Neural progenitor cell (in vitro differentiated cells): ENCODE measurements at regions not wholly inside any gene's neighbourhood (a gene's known extent, or its start where the extent isn't known, plus 50 kb on each side); places are given as distances from the start of the nearest gene placed in this dataset.

ENCODE experiments used
- DNase-seq: peaks from one replicate; pipeline ENCODE4 v3.0.0-alpha.2; 2016; ENCODE audit warnings: low spot score
- H2AFZ ChIP-seq: fragments of 200-600 bp; sonication (generic); replicated peaks from 2 replicates; pipeline ENCODE4 v1.6.1; 2016; ENCODE audit warnings: antibody characterized with exemption
- H3F3A ChIP-seq: fragments of 200-600 bp; sonication (generic); 2 replicates; pipeline ENCODE4 v1.6.1; 2016; ENCODE audit warnings: antibody characterized with exemption, low read depth
- H3K27ac ChIP-seq: fragments of 200-600 bp; sonication (generic); 2 replicates; pipeline ENCODE4 v1.5.1; 2016; ENCODE audit warnings: mild to moderate bottlenecking
- H3K27me3 ChIP-seq: fragments of 200-600 bp; sonication (generic); 2 replicates; pipeline ENCODE4 v1.6.1; 2016; ENCODE audit warnings: mild to moderate bottlenecking, moderate library complexity
- H3K36me3 ChIP-seq: fragments of 200-600 bp; sonication (generic); 2 replicates; pipeline ENCODE4 v1.5.1; 2016
- H3K4me1 ChIP-seq: fragments of 200-600 bp; sonication (generic); 2 replicates; pipeline ENCODE4 v1.6.1; 2016; ENCODE audit warnings: mixed run types
- H3K4me2 ChIP-seq: fragments of 200-600 bp; sonication (generic); 2 replicates; pipeline ENCODE4 v1.6.1; 2016
- H3K4me3 ChIP-seq: fragments of 200-600 bp; sonication (generic); 2 replicates; pipeline ENCODE4 v1.5.1; 2016
- H3K79me2 ChIP-seq: fragments of 200-600 bp; sonication (generic); 2 replicates; pipeline ENCODE4 v1.6.1; 2016; ENCODE audit warnings: low read depth
- H3K9ac ChIP-seq: fragments of 200-600 bp; sonication (generic); 2 replicates; pipeline ENCODE4 v1.6.1; 2016
- H3K9me3 ChIP-seq: fragments of 200-600 bp; sonication (generic); 2 replicates; pipeline ENCODE4 v1.5.1; 2016; ENCODE audit warnings: low read depth
- H4K20me1 ChIP-seq: fragments of 200-600 bp; sonication (generic); 2 replicates; pipeline ENCODE4 v1.6.1; 2016; ENCODE audit warnings: low read depth
- H3K27ac Mint-ChIP-seq: 3 replicates; pipeline ENCODE4 v1.8.0; 2021; ENCODE audit warnings: mixed read lengths
- H3K27me3 Mint-ChIP-seq: 2 replicates; pipeline ENCODE4 v1.8.0; 2022; ENCODE audit warnings: low read depth, mild to moderate bottlenecking, inconsistent platforms, moderate library complexity, mixed read lengths; ENCODE audit not compliant: insufficient read depth
- H3K36me3 Mint-ChIP-seq: 3 replicates; pipeline ENCODE4 v1.8.0; 2021; ENCODE audit warnings: mixed read lengths
- H3K4me1 Mint-ChIP-seq: 3 replicates; pipeline ENCODE4 v1.8.0; 2021; ENCODE audit warnings: mixed read lengths
- H3K4me3 Mint-ChIP-seq: 3 replicates; pipeline ENCODE4 v1.8.0; 2021; ENCODE audit warnings: mild to moderate bottlenecking, moderate library complexity, mixed read lengths
- H3K9me3 Mint-ChIP-seq: 3 replicates; pipeline ENCODE4 v1.8.0; 2020; ENCODE audit warnings: mixed read lengths
- EZH2 ChIP-seq: fragments of 200-600 bp; sonication (generic); IDR thresholded peaks from 2 replicates; pipeline ENCODE4 v1.6.1; 2017; ENCODE audit warnings: antibody characterized with exemption, mild to moderate bottlenecking, moderate library complexity
- EZH2phosphoT487 ChIP-seq: fragments of 200-600 bp; sonication (generic); IDR thresholded peaks from 2 replicates; pipeline ENCODE4 v1.6.1; 2017; ENCODE audit warnings: antibody characterized with exemption
- TF ChIP-seq, protein P1 (sequence below): fragments of 200-600 bp; sonication (generic); IDR thresholded peaks from 2 replicates; pipeline ENCODE4 v1.5.1; 2017; ENCODE audit warnings: antibody characterized with exemption, mild to moderate bottlenecking

DNA sequence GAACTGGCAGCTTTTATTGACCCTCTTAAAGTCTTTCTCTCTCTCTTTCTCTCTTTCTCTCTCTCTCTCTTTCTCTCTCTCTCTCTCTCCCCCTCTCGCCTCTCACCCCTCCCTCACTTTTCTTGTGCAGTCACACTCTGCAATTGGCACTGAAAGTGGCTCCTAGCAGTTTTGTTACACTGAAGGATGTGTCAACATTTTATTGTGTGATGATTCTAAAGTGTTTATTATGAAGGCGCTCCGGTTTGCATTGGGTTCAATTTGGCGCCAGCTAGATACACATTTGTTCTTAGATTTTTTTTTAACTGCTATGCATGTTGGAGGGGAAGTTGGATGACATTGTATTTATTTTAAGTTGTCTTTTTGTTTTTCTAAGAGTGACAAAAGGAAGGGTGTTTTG, 64.0 kb upstream of the CHRM3 start:
- no peaks in the 10 kb centered on the region for H3F3A ChIP-seq
- no peak for TF ChIP-seq EZH2phosphoT487
- TF ChIP-seq EZH2, result no peak
- TF ChIP-seq, protein P1, sequence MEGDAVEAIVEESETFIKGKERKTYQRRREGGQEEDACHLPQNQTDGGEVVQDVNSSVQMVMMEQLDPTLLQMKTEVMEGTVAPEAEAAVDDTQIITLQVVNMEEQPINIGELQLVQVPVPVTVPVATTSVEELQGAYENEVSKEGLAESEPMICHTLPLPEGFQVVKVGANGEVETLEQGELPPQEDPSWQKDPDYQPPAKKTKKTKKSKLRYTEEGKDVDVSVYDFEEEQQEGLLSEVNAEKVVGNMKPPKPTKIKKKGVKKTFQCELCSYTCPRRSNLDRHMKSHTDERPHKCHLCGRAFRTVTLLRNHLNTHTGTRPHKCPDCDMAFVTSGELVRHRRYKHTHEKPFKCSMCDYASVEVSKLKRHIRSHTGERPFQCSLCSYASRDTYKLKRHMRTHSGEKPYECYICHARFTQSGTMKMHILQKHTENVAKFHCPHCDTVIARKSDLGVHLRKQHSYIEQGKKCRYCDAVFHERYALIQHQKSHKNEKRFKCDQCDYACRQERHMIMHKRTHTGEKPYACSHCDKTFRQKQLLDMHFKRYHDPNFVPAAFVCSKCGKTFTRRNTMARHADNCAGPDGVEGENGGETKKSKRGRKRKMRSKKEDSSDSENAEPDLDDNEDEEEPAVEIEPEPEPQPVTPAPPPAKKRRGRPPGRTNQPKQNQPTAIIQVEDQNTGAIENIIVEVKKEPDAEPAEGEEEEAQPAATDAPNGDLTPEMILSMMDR, result no peak
- Mint-ChIP-seq H3K27ac (no peak overlapping the region), H3K9me3 (no peaks in the 10 kb centered on the region), H3K36me3 (no peaks in the 10 kb centered on the region), H3K4me3 (no peak overlapping the region), H3K4me1 (no peaks in the 10 kb centered on the region), H3K27me3 (no peaks in the 10 kb centered on the region)
- H3K9ac ChIP-seq, result no peak overlapping the region
- H3K4me3 ChIP-seq, result no peak overlapping the region
- H3K27me3 ChIP-seq, result no peaks in the 10 kb centered on the region
- H3K4me2 ChIP-seq, result no peak overlapping the region
- H3K79me2 ChIP-seq, result no peaks in the 10 kb centered on the region
- no peaks in the 10 kb centered on the region for H3K36me3 ChIP-seq
- DNase-seq, result no peak
- H3K9me3 ChIP-seq, result no peaks in the 10 kb centered on the region
- no peaks in the 10 kb centered on the region for H3K4me1 ChIP-seq
- no peak overlapping the region for H3K27ac ChIP-seq
- H2AFZ ChIP-seq, result no peak overlapping the region
- H4K20me1 ChIP-seq, result no peaks in the 10 kb centered on the region

DNA sequence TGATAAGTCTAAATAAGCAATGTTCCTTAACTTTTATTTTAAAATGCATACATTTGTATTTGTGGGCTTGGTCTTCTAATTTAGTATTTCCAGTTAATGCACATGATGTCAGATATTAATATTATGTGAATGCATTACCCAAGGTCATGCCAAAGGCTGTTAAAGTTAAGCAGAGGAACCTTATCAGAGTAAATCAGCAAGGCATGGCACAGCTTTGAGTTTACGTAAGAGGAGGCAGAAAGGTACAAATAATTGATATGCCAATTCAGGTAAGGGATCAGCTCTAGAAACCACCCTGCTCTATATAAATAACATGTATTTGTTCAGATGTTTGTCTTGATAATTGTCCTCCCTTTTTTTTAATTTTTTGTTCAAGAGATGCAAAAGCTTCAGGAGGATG, 64.5 kb upstream of the CHRM3 start:
- Mint-ChIP-seq H3K27ac (no peak overlapping the region), H3K4me3 (no peak overlapping the region), H3K4me1 (no peaks in the 10 kb centered on the region), H3K9me3 (no peaks in the 10 kb centered on the region), H3K36me3 (no peaks in the 10 kb centered on the region), H3K27me3 (no peaks in the 10 kb centered on the region)
- H3K27me3 ChIP-seq, result no peaks in the 10 kb centered on the region
- H3K79me2 ChIP-seq, result no peaks in the 10 kb centered on the region
- no peaks in the 10 kb centered on the region for H4K20me1 ChIP-seq
- H2AFZ ChIP-seq, result no peak overlapping the region
- no peaks in the 10 kb centered on the region for H3K4me1 ChIP-seq
- no peak overlapping the region for H3K4me3 ChIP-seq
- no peak for DNase-seq
- TF ChIP-seq EZH2phosphoT487, result no peak
- TF ChIP-seq, protein P1, result no peak
- TF ChIP-seq EZH2, result no peak
- H3K36me3 ChIP-seq, result no peaks in the 10 kb centered on the region
- no peak overlapping the region for H3K4me2 ChIP-seq
- H3K9ac ChIP-seq, result no peak overlapping the region
- no peaks in the 10 kb centered on the region for H3F3A ChIP-seq
- H3K9me3 ChIP-seq, result no peaks in the 10 kb centered on the region
- no peak overlapping the region for H3K27ac ChIP-seq

DNA sequence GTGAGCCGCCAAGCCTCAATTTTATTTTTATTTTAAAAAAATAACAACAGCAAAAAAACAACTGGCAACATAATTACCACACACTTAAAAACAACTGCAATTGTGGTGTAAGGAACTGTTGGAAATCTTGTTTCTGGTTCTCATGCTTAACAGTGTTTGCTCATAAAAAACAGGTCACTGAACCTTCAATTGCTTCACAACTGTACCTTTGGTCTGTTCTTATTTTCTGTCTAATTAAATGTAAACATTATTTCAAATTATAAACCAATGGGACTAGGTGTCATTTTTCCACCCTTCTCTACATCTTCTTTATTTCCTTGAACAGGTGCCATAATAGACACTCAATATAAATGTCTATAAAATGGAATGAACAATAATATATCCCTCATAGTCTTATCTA, 68.4 kb upstream of the CHRM3 start:
- no peak overlapping the region for H3K4me3 ChIP-seq
- no peak overlapping the region for H3K9ac ChIP-seq
- H2AFZ ChIP-seq, result no peak overlapping the region
- no peaks in the 10 kb centered on the region for H4K20me1 ChIP-seq
- TF ChIP-seq, protein P1, result no peak
- no peak for TF ChIP-seq EZH2
- no peak for TF ChIP-seq EZH2phosphoT487
- Mint-ChIP-seq H3K36me3 (no peaks in the 10 kb centered on the region), H3K4me1 (no peaks in the 10 kb centered on the region), H3K4me3 (no peak overlapping the region), H3K27me3 (no peaks in the 10 kb centered on the region), H3K9me3 (no peaks in the 10 kb centered on the region), H3K27ac (no peak overlapping the region)
- DNase-seq, result no peak
- no peaks in the 10 kb centered on the region for H3K36me3 ChIP-seq
- no peaks in the 10 kb centered on the region for H3K79me2 ChIP-seq
- no peak overlapping the region for H3K27ac ChIP-seq
- H3K27me3 ChIP-seq, result no peaks in the 10 kb centered on the region
- no peaks in the 10 kb centered on the region for H3K9me3 ChIP-seq
- no peaks in the 10 kb centered on the region for H3K4me1 ChIP-seq
- no peaks in the 10 kb centered on the region for H3F3A ChIP-seq
- no peak overlapping the region for H3K4me2 ChIP-seq
